Pancreas (tissue), 10 donors: ENCODE measurements at regions not wholly inside any gene's neighbourhood (a gene's known extent, or its start where the extent isn't known, plus 50 kb on each side); places are given as distances from the start of the nearest gene placed in this dataset.
"Not testable (repeated sequence)": the region's sequence is repeated elsewhere in the genome, so short reads cannot be mapped to it uniquely, and the experiment has no call there.

Source experiments
- ATAC-seq, 4 donors: fragments of 200-7000 bp; cut with Tn5 transposase; one replicate each; pipeline versions ENCODE4 v1.8.0 to v1.9.1; 2020; ENCODE audit warnings: mild to moderate bottlenecking in 4 of 4, moderate library complexity in 4 of 4
- DNase-seq, 6 donors: peaks; one replicate each; pipeline ENCODE4 v3.0.0-alpha.2; 2020
- FAIRE-seq: peaks from 2 replicates; lab custom pipeline; 2012; peaks lifted over from hg19 to GRCh38; lab: Jason Lieb, UNC
- H3K27ac ChIP-seq, 4 donors: fragments of 200-600 bp; sonication (generic); 1 replicate in 3 of 4; 2 replicates in 1 of 4; pipeline versions ENCODE4 v1.5.0 to v1.8.0; 2020
- H3K27me3 ChIP-seq, 4 donors: fragments of 200-600 bp; one replicate each; pipeline ENCODE4 v1.8.0; 2021
- H3K36me3 ChIP-seq, 3 donors: fragments of 200-600 bp; sonication (generic) in 1 of 3; one replicate each; pipeline versions ENCODE4 v1.5.0 to v1.8.0; 2020 to 2021
- H3K4me1 ChIP-seq, 3 donors: fragments of 200-600 bp; one replicate each; pipeline ENCODE4 v1.8.0; 2021
- H3K4me3 ChIP-seq, 4 donors: fragments of 200-600 bp; sonication (generic) in 2 of 4; one replicate each; pipeline versions ENCODE4 v1.5.0 to v1.8.0; 2020 to 2021
- H3K9me3 ChIP-seq, 4 donors: fragments of 200-600 bp; one replicate each; pipeline ENCODE4 v1.8.0; 2021
- WGBS, 2 donors: extraction: QIAGEN DNeasy Blood & Tissue Kit; methylation state at CpG; one replicate each; pipeline ENCODE4 v1.1.7; 2013; 5-methylcytosine and 5-hydroxymethylcytosine counted together
- intact Hi-C, 3 donors: fragments of 100-400 bp; cut with DNase I; formaldehyde crosslinking; loops; one replicate each; pipeline versions ENCODE4 v1.11.1 to v1.14.2; 2022
- TF ChIP-seq, protein P1 (sequence below), 4 donors: fragments of 200-600 bp; sonication (generic) in 3 of 4; IDR thresholded peaks; one replicate each; pipeline versions ENCODE4 v1.5.0 to v1.8.0; 2021; ENCODE audit warnings: antibody characterized with exemption in 4 of 4
- donor health status: healthy with polysubstance abuse.
- donor health status: DM: no; HTN: no; CAD: no; lungs with moderate emphysema.
- donor health status: DM: no; HTN: no; CAD: no.
- donor health status: control.
- donor health status: control.
- donor health status: Bipolar disorder and iron deficiency.
- donor health status: DM: yes; HTN: yes; CAD: no.
- donor health status: DM: no; HTN: no; CAD: no.
- donor health status: DM: no; HTN: no; CAD: no.
- donor health status: DM: yes; HTN: yes; CAD: no.

- H3K27ac ChIP-seq = no peak overlapping the region
- intact Hi-C loops = loop anchor here in 1 of 3 donors (10.0 kb wide), 1 partner anchor 59 kb away; no protein-coding TSS in a partner anchor
- TF ChIP-seq, protein P1, sequence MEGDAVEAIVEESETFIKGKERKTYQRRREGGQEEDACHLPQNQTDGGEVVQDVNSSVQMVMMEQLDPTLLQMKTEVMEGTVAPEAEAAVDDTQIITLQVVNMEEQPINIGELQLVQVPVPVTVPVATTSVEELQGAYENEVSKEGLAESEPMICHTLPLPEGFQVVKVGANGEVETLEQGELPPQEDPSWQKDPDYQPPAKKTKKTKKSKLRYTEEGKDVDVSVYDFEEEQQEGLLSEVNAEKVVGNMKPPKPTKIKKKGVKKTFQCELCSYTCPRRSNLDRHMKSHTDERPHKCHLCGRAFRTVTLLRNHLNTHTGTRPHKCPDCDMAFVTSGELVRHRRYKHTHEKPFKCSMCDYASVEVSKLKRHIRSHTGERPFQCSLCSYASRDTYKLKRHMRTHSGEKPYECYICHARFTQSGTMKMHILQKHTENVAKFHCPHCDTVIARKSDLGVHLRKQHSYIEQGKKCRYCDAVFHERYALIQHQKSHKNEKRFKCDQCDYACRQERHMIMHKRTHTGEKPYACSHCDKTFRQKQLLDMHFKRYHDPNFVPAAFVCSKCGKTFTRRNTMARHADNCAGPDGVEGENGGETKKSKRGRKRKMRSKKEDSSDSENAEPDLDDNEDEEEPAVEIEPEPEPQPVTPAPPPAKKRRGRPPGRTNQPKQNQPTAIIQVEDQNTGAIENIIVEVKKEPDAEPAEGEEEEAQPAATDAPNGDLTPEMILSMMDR (IDR thresholded peaks at IDR 0.05) = no peak
- no peaks in the 10 kb centered on the region for H3K27me3 ChIP-seq
- no peaks in the 10 kb centered on the region for H3K9me3 ChIP-seq
- H3K4me3 ChIP-seq = no peak overlapping the region
- peaks cover 0 to 4% (median 0%) of the 10 kb centered on the region in 3 donors for H3K4me1 ChIP-seq
- FAIRE-seq = no peak
- ATAC-seq = no peak
- 92 to 99% methylated on average over 1 of the region's 1 CpG for WGBS, 2 donors
- DNase-seq = no peak
- no peaks in the 10 kb centered on the region for H3K36me3 ChIP-seq
Measured at GRCh38 chr1:234765672-234766071, 155.7 kb upstream of the IRF2BP2 start.

DNA sequence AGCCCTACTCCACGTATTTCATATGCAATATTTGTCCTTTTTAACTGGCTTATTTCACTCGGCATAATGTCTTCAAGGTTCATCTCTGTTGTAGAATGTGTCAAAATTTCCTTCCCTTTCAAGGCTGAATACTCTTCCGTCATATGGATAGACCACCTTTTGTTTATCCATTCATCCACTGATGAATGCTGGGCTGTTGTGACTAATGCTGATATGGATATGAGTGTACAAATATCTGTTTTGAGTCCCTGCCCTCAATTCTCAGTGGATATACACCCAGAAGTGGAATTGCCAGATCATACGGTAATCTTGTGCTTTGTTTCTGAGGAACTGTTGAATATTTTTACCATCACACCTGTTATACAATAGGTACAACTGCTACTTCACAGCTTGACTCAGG lies 155.2 kb upstream of the IRF2BP2 start:
- intact Hi-C loops = loop anchor here in 1 of 3 donors (10.0 kb wide), 1 partner anchor 60 kb away; no protein-coding TSS in a partner anchor
- H3K4me3 ChIP-seq = no peak overlapping the region
- no peaks in the 10 kb centered on the region for H3K9me3 ChIP-seq
- peaks cover 0 to 4% (median 0%) of the 10 kb centered on the region in 3 donors for H3K4me1 ChIP-seq
- no peaks in the 10 kb centered on the region for H3K27me3 ChIP-seq
- FAIRE-seq (no peak), ATAC-seq (no peak), DNase-seq (no peak)
- TF ChIP-seq, protein P1 (IDR thresholded peaks at IDR 0.05) = no peak
- WGBS, 2 donors = 73 to 82% methylated on average over 4 of the region's 4 CpGs
- no peak overlapping the region for H3K27ac ChIP-seq
- no peaks in the 10 kb centered on the region for H3K36me3 ChIP-seq

DNA sequence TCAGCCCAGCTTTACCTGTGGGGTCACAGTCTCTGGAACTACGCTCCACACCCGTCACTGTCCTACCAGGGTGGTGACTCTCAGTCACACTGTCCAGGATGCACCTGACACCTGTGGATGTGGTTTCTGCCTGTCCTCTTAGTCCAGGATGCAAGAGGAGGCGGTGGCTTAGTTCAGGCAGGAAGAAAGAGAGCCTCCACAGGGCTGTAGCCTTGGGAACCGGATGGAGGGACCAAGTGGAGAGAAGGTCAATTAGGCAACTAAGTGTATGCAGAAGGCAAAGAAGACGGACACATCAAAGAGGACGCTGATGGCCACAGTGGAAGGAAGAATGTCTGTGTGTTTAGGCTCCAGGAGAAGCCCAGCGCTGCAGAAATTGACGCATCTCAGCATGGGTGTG lies 153.9 kb upstream of the IRF2BP2 start:
- TF ChIP-seq, protein P1 (IDR thresholded peaks at IDR 0.05) = no peak
- no peak overlapping the region for H3K4me3 ChIP-seq
- ATAC-seq (no peak), DNase-seq (no peak), FAIRE-seq (no peak)
- H3K36me3 ChIP-seq = no peaks in the 10 kb centered on the region
- no peaks in the 10 kb centered on the region for H3K27me3 ChIP-seq
- H3K4me1 ChIP-seq = peaks cover 0 to 4% (median 0%) of the 10 kb centered on the region in 3 donors
- H3K9me3 ChIP-seq = no peaks in the 10 kb centered on the region
- intact Hi-C loops = loop anchor here in 1 of 3 donors (10.0 kb wide), 1 partner anchor 61 kb away; no protein-coding TSS in a partner anchor
- H3K27ac ChIP-seq = no peak overlapping the region
- 86 to 87% methylated on average over 8 of the region's 8 CpGs for WGBS, 2 donors

DNA sequence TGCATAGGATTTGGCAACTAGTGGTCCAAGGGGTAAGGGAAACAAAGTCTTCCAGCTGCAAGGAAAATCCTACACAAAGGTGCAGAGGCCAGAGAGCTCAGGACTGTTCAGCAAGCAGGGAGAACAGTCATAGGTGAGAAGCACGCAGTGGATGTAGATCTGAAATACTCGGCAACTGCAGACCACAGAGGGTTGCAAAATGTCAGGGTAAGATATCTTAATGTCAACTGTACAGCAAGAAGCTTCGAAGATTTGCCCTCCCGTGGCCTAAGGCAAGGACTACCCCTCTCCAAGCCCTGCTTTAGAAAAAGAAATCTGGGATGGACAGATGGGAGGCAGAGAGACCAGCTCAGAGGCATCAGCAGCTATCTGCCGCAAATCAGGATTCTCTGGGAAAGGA lies 153.4 kb upstream of the IRF2BP2 start:
- Histone ChIP-seq H3K4me3 (no peak overlapping the region), H3K4me1 (peaks cover 0 to 4% (median 0%) of the 10 kb centered on the region in 3 donors), H3K27ac (no peak overlapping the region), H3K36me3 (no peaks in the 10 kb centered on the region), H3K27me3 (no peaks in the 10 kb centered on the region), H3K9me3 (no peaks in the 10 kb centered on the region)
- 72 to 80% methylated on average over 5 of the region's 5 CpGs for WGBS, 2 donors
- ATAC-seq (no peak), FAIRE-seq (no peak), DNase-seq (no peak)
- intact Hi-C loops = loop anchor here in 1 of 3 donors (10.0 kb wide), 1 partner anchor 61 kb away; no protein-coding TSS in a partner anchor
- TF ChIP-seq, protein P1 (IDR thresholded peaks at IDR 0.05) = no peak

GRCh38 chr1:234762127-234762526 lies 152.1 kb upstream of the IRF2BP2 start:
- intact Hi-C loops = loop anchor here in 1 of 3 donors (10.0 kb wide), 1 partner anchor 63 kb away; no protein-coding TSS in a partner anchor
- not testable (repeated sequence) for FAIRE-seq, H3K27ac ChIP-seq

More at GRCh38 chr1:234762127-234762526, 152.1 kb upstream of the IRF2BP2 start:
- H3K27me3 ChIP-seq, H3K36me3 ChIP-seq, H3K4me1 ChIP-seq, H3K9me3 ChIP-seq, H3K4me3 ChIP-seq, ATAC-seq, DNase-seq: not testable (repeated sequence)
- WGBS, 2 donors = 92 to 94% methylated on average over 5 of the region's 5 CpGs
